ENCODE measurements at regions not wholly inside any gene's neighbourhood (a gene's known extent, or its start where the extent isn't known, plus 50 kb on each side); places are given as distances from the start of the nearest gene placed in this dataset.

GRCh38 chr9:82650368-82650767, 412.6 kb downstream of the RASEF start:
- TF ChIP-seq CTCF (IDR thresholded peaks at IDR 0.05; ENCODE audit: low read depth, low read length, poor library complexity, severe bottlenecking) (no peak), EZH2phosphoT487 (IDR thresholded peaks at IDR 0.05; ENCODE audit: borderline replicate concordance, low read length) (no peak)

All from DOHH2 (cell line).